SK-N-SH treated with all-trans-retinoic acid at 6 μM for 48 hours (cell line): ENCODE measurements at regions not wholly inside any gene's neighbourhood (a gene's known extent, or its start where the extent isn't known, plus 50 kb on each side); places are given as distances from the start of the nearest gene placed in this dataset.
"Not testable (repeated sequence)": the region's sequence is repeated elsewhere in the genome, so short reads cannot be mapped to it uniquely, and the experiment has no call there.

Source experiments
- ATAC-seq: fragments of 200-7000 bp; cut with Tn5 transposase; 3 replicates; pipeline ENCODE4 v1.9.1; 2020; ENCODE audit warnings: mild to moderate bottlenecking, moderate library complexity
- BACH2 ChIP-seq: fragments of 250-450 bp; sonication (Bioruptor Pico); IDR thresholded peaks from 2 replicates; pipeline ENCODE4 v1.9.0; 2021; ENCODE audit warnings: mild to moderate bottlenecking, borderline replicate concordance
- CREB5 ChIP-seq: fragments of 250-450 bp; sonication (Bioruptor Pico); IDR thresholded peaks from 2 replicates; pipeline ENCODE4 v1.5.1; 2020; ENCODE audit warnings: low read depth, mild to moderate bottlenecking, moderate library complexity
- CSDC2 ChIP-seq: fragments of 250-450 bp; sonication (Bioruptor Pico); IDR thresholded peaks from 2 replicates; pipeline ENCODE4 v1.5.0; 2020; ENCODE audit warnings: mild to moderate bottlenecking, moderate library complexity
- ESRRG ChIP-seq: fragments of 250-450 bp; sonication (Bioruptor Pico); IDR thresholded peaks from 2 replicates; pipeline ENCODE4 v1.6.1; 2021; ENCODE audit warnings: mild to moderate bottlenecking
- GLIS3 ChIP-seq: fragments of 250-450 bp; sonication (Bioruptor Pico); IDR thresholded peaks from 2 replicates; pipeline ENCODE4 v1.5.0; 2020; ENCODE audit warnings: mild to moderate bottlenecking, moderate library complexity
- ISL1 ChIP-seq: fragments of 250-450 bp; sonication (Bioruptor Pico); IDR thresholded peaks from 2 replicates; pipeline ENCODE4 v2.1.2; 2022; ENCODE audit warnings: mild to moderate bottlenecking, moderate library complexity
- OSR1 ChIP-seq: fragments of 250-450 bp; sonication (Bioruptor Pico); IDR thresholded peaks from 2 replicates; pipeline ENCODE4 v1.8.0; 2022; ENCODE audit warnings: moderate library complexity, mild to moderate bottlenecking, inconsistent platforms
- PATZ1 ChIP-seq: fragments of 250-450 bp; sonication (Bioruptor Pico); IDR thresholded peaks from 2 replicates; pipeline ENCODE4 v1.8.0; 2020; ENCODE audit warnings: mild to moderate bottlenecking, moderate library complexity, borderline replicate concordance
- PPARA ChIP-seq: fragments of 250-450 bp; sonication (Bioruptor Pico); IDR thresholded peaks from 2 replicates; pipeline ENCODE4 v1.5.0; 2020; ENCODE audit warnings: mild to moderate bottlenecking, borderline replicate concordance
- RARB ChIP-seq: fragments of 250-450 bp; sonication (Bioruptor Pico); IDR thresholded peaks from 2 replicates; pipeline ENCODE4 v1.8.0; 2021; ENCODE audit warnings: mild to moderate bottlenecking, moderate library complexity
- SNAI2 ChIP-seq: fragments of 250-450 bp; sonication (Bioruptor Pico); IDR thresholded peaks from 2 replicates; pipeline ENCODE4 v1.5.0; 2020; ENCODE audit warnings: mild to moderate bottlenecking, moderate library complexity
- TCF4 ChIP-seq: fragments of 250-450 bp; sonication (Bioruptor Pico); IDR thresholded peaks from 2 replicates; pipeline ENCODE4 v1.8.0; 2021; ENCODE audit warnings: mild to moderate bottlenecking, moderate library complexity, borderline replicate concordance
- TOX ChIP-seq: fragments of 250-450 bp; sonication (Bioruptor Pico); IDR thresholded peaks from 2 replicates; pipeline ENCODE4 v1.8.0; 2021; ENCODE audit warnings: mild to moderate bottlenecking, moderate library complexity, borderline replicate concordance
- ZC3H10 ChIP-seq: fragments of 250-450 bp; sonication (Bioruptor Pico); IDR thresholded peaks from 2 replicates; pipeline ENCODE4 v1.5.1; 2021; ENCODE audit warnings: mild to moderate bottlenecking, moderate library complexity
- ZFP3 ChIP-seq: fragments of 250-450 bp; sonication (Bioruptor Pico); IDR thresholded peaks from 2 replicates; pipeline ENCODE4 v1.5.0; 2020; ENCODE audit warnings: mild to moderate bottlenecking, moderate library complexity
- ZFP30 ChIP-seq: fragments of 450-650 bp; formaldehyde crosslinking; IDR thresholded peaks from 2 replicates; pipeline ENCODE4 v1.5.0; 2022; ENCODE audit warnings: mild to moderate bottlenecking, moderate library complexity
- ZNF565 ChIP-seq: fragments of 450-650 bp; formaldehyde crosslinking; conservative IDR thresholded peaks from 2 replicates; pipeline ENCODE4 v1.5.0; 2020; ENCODE audit warnings: low read depth, mild to moderate bottlenecking, moderate library complexity
- ZNF70 ChIP-seq: fragments of 450-650 bp; formaldehyde crosslinking; IDR thresholded peaks from 2 replicates; pipeline ENCODE4 v1.5.0; 2020; ENCODE audit warnings: mild to moderate bottlenecking, moderate library complexity
- ZNF8 ChIP-seq: fragments of 450-650 bp; formaldehyde crosslinking; IDR thresholded peaks from 2 replicates; pipeline ENCODE4 v1.5.0; 2020; ENCODE audit warnings: mild to moderate bottlenecking, moderate library complexity
- TF ChIP-seq, protein P1 (sequence below): fragments of 250-450 bp; sonication (Bioruptor Pico); IDR thresholded peaks from 2 replicates; pipeline ENCODE4 v1.5.0; 2020; ENCODE audit warnings: mild to moderate bottlenecking, moderate library complexity
- TF ChIP-seq, protein P2 (sequence below): fragments of 250-450 bp; sonication (Bioruptor Pico); IDR thresholded peaks from 2 replicates; pipeline ENCODE4 v1.8.0; 2021; ENCODE audit warnings: low read depth, mild to moderate bottlenecking, moderate library complexity, borderline replicate concordance

GRCh38 chr11:67745181-67745726 lies 70.8 kb upstream of the ALDH3B2 start:
- TF ChIP-seq ZFP30 (CRISPR knock-in tag): no peak
- no peak for TF ChIP-seq ISL1 (CRISPR knock-in tag)
- ATAC-seq: no peak

DNA sequence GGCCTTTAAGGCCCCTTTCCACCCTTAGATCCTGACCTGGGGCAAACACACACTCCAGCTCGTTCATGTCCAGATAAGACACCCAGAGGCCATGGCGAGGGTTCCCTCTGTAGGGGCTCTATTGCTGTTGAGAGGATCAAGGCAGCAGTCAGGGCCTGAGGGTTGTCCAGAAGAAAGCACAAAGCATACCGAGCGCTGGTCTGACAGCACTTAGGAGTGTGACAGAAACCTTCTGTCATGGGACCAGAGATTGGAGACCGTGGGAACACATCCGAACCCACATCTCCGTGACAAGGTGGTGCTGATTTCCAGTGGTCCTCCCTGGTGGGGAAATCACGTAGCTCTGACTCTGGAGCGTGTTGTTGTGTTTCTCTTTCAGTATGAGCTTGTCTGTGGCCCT lies 69.8 kb upstream of the ALDH3B2 start:
- ATAC-seq: not testable (repeated sequence)

DNA sequence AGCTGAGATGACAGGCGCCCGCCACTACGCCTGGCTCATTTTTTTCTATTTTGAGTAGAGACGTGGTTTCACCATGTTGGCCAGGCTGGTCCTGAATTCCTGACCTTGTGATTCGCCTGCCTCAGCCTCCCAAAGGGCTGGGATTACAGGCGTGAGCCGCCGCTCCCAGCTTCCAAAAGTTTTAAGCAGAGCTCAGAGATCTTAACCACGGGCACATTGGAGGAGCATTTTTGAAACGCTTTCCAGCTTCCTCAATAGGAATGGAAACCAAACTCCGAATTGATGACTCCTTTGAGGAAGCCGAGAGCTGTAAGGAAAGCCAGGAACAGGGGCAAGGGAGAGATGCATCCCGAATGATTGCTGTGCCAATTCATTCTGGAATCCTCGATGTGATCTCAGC lies 63.8 kb upstream of the ALDH3B2 start:
- not testable (repeated sequence) for ATAC-seq

DNA sequence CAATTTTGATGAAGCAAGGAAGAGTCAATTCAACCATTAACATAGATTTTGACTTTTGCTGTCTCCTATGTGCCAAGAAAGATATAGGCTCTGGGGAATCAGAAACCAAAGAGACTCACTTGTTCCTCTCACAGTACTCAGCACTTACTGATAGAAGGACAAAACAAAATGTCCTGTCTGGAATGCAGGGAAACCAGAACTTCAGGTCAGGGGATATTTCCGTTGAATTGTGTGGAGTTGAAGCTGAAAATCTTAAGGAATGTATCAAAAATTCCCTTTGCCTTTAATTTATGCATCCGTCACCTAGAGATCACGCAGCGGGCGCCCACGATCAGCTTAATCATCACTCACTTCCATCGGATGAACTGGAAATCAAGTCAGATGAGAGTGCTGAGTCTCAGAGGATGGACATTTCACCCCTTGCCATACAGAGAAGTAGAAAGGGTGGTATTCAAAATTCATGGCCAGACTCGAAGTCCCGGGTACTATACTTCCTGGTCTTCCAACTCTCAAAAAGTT lies 63.2 kb upstream of the ALDH3B2 start:
- not testable (repeated sequence) for ATAC-seq

- TF ChIP-seq ZFP3 (0 out of 2 replicates have a peak, but pooled peaks have one; percentile 49), PATZ1 (CRISPR knock-in tag) (no peak), RARB (CRISPR knock-in tag) (no peak), ISL1 (CRISPR knock-in tag) (no peak), GLIS3 (CRISPR knock-in tag) (no peak), TCF4 (CRISPR knock-in tag) (no peak), ZNF70 (CRISPR knock-in tag) (no peak), BACH2 (CRISPR knock-in tag) (no peak)
- peak; percentile 94 for ATAC-seq
Observed at GRCh38 chr11:67732045-67732787, 57.8 kb upstream of the ALDH3B2 start.

GRCh38 chr11:67731583-67731982 lies 57.2 kb upstream of the ALDH3B2 start:
- TF ChIP-seq ZNF565 (CRISPR knock-in tag): no peak
- no peak for TF ChIP-seq PPARA (CRISPR knock-in tag)
- TF ChIP-seq ZNF70 (CRISPR knock-in tag): no peak
- TF ChIP-seq, protein P1, sequence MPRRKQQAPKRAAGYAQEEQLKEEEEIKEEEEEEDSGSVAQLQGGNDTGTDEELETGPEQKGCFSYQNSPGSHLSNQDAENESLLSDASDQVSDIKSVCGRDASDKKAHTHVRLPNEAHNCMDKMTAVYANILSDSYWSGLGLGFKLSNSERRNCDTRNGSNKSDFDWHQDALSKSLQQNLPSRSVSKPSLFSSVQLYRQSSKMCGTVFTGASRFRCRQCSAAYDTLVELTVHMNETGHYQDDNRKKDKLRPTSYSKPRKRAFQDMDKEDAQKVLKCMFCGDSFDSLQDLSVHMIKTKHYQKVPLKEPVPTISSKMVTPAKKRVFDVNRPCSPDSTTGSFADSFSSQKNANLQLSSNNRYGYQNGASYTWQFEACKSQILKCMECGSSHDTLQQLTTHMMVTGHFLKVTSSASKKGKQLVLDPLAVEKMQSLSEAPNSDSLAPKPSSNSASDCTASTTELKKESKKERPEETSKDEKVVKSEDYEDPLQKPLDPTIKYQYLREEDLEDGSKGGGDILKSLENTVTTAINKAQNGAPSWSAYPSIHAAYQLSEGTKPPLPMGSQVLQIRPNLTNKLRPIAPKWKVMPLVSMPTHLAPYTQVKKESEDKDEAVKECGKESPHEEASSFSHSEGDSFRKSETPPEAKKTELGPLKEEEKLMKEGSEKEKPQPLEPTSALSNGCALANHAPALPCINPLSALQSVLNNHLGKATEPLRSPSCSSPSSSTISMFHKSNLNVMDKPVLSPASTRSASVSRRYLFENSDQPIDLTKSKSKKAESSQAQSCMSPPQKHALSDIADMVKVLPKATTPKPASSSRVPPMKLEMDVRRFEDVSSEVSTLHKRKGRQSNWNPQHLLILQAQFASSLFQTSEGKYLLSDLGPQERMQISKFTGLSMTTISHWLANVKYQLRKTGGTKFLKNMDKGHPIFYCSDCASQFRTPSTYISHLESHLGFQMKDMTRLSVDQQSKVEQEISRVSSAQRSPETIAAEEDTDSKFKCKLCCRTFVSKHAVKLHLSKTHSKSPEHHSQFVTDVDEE: no peak
- TF ChIP-seq, protein P2, sequence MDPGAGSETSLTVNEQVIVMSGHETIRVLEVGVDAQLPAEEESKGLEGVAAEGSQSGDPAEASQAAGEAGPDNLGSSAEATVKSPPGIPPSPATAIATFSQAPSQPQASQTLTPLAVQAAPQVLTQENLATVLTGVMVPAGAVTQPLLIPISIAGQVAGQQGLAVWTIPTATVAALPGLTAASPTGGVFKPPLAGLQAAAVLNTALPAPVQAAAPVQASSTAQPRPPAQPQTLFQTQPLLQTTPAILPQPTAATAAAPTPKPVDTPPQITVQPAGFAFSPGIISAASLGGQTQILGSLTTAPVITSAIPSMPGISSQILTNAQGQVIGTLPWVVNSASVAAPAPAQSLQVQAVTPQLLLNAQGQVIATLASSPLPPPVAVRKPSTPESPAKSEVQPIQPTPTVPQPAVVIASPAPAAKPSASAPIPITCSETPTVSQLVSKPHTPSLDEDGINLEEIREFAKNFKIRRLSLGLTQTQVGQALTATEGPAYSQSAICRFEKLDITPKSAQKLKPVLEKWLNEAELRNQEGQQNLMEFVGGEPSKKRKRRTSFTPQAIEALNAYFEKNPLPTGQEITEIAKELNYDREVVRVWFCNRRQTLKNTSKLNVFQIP (CRISPR knock-in tag): no peak
- no peak for TF ChIP-seq TOX (CRISPR knock-in tag)
- TF ChIP-seq ISL1 (CRISPR knock-in tag): no peak
- no peak for TF ChIP-seq SNAI2 (CRISPR knock-in tag)
- no peak for TF ChIP-seq PATZ1 (CRISPR knock-in tag)
- TF ChIP-seq CSDC2 (CRISPR knock-in tag): no peak
- no peak for TF ChIP-seq ESRRG (CRISPR knock-in tag)
- TF ChIP-seq ZNF8: no peak
- no peak for TF ChIP-seq ZC3H10 (CRISPR knock-in tag)
- TF ChIP-seq CREB5: no peak
- no peak for TF ChIP-seq TCF4 (CRISPR knock-in tag)
- no peak for TF ChIP-seq ZFP3
- TF ChIP-seq OSR1: no peak
- TF ChIP-seq GLIS3 (CRISPR knock-in tag): no peak
- peak; percentile 45; the same call in 2 of the 3 replicates for ATAC-seq

DNA sequence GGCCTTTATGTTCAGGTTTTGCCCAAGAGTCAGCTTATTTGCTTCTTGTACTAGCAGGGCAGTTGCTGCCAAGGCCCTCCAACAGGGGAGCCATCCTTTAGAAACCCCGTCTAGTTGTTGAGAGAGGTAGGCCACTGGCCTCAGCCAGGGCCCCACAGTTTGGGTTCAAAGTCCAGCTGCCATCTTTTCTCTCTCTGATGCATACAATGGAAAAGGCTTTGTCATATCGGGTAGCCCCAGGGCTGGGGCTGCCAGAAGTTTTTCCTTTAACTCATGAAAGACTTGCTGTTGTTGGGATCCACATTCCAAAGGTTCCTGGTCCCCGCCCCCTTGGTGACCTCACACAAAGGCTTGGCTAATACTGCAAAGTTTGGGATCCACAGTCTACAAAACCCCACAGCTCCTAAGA lies 53.7 kb upstream of the ALDH3B2 start:
- not testable (repeated sequence) for ATAC-seq
